Trophoblast cell (in vitro differentiated cells and primary cell): ENCODE measurements at regions not wholly inside any gene's neighbourhood (a gene's known extent, or its start where the extent isn't known, plus 50 kb on each side); places are given as distances from the start of the nearest gene placed in this dataset.

ENCODE experiments used
- DNase-seq, 2 donors: peaks; one replicate each; pipeline ENCODE4 v3.0.0-alpha.2; 2016
- H2AFZ ChIP-seq: 2 replicates; pipeline ENCODE4 v1.6.1; 2013; ENCODE audit warnings: low read length, moderate library complexity, mild to moderate bottlenecking; ENCODE audit not compliant: insufficient read depth, poor library complexity
- H2AK5ac ChIP-seq: 2 replicates; pipeline ENCODE4 v1.6.1; 2013; ENCODE audit warnings: mild to moderate bottlenecking, low read length
- H2BK120ac ChIP-seq: 2 replicates; pipeline ENCODE4 v1.6.1; 2013; ENCODE audit warnings: low read length, mild to moderate bottlenecking, moderate library complexity; ENCODE audit not compliant: insufficient read depth, poor library complexity
- H2BK12ac ChIP-seq: 2 replicates; pipeline ENCODE4 v1.6.1; 2013; ENCODE audit warnings: mild to moderate bottlenecking, low read length, moderate library complexity
- H2BK5ac ChIP-seq: 2 replicates; pipeline ENCODE4 v1.6.1; 2013; ENCODE audit warnings: low read length, low read depth, moderate library complexity, mild to moderate bottlenecking; ENCODE audit not compliant: poor library complexity
- H3K14ac ChIP-seq: 2 replicates; pipeline ENCODE4 v1.6.1; 2013; ENCODE audit warnings: mild to moderate bottlenecking, low read length
- H3K18ac ChIP-seq: 2 replicates; pipeline ENCODE4 v1.6.1; 2013; ENCODE audit warnings: mild to moderate bottlenecking, low read length
- H3K23ac ChIP-seq: 2 replicates; pipeline ENCODE4 v1.6.1; 2013; ENCODE audit warnings: low read length
- H3K27ac ChIP-seq: 2 replicates; pipeline ENCODE4 v1.5.1; 2013; ENCODE audit warnings: low read depth, mild to moderate bottlenecking, inconsistent platforms, low read length, moderate library complexity
- H3K27me3 ChIP-seq: 2 replicates; pipeline ENCODE4 v1.6.1; 2013; ENCODE audit warnings: inconsistent platforms, mild to moderate bottlenecking, low read length, moderate library complexity; ENCODE audit not compliant: insufficient read depth
- H3K36me3 ChIP-seq, 2 experiments: 1 replicate in 1 of 2; 2 replicates in 1 of 2; pipeline ENCODE4 v1.6.1; 2013; ENCODE audit warnings: low read length in 2 of 2, mild to moderate bottlenecking in 2 of 2, moderate library complexity in 1 of 2; ENCODE audit not compliant: insufficient read depth in 2 of 2, control insufficient read depth in 1 of 2
- H3K4ac ChIP-seq: 2 replicates; pipeline ENCODE4 v1.6.1; 2013; ENCODE audit warnings: low read depth, mild to moderate bottlenecking, low read length, moderate library complexity
- H3K4me1 ChIP-seq, 2 experiments: 1 replicate in 1 of 2; 2 replicates in 1 of 2; pipeline ENCODE4 v1.6.1; 2013; ENCODE audit warnings: low read length in 2 of 2, mild to moderate bottlenecking in 2 of 2, moderate library complexity in 1 of 2; ENCODE audit not compliant: insufficient read depth in 2 of 2, control insufficient read depth in 1 of 2
- H3K4me2 ChIP-seq: 2 replicates; pipeline ENCODE4 v1.6.1; 2013; ENCODE audit warnings: inconsistent platforms, mild to moderate bottlenecking, low read length, moderate library complexity
- H3K4me3 ChIP-seq: 2 replicates; pipeline ENCODE4 v1.5.1; 2013; ENCODE audit warnings: mild to moderate bottlenecking, low read depth, low read length, inconsistent platforms
- H3K79me1 ChIP-seq: one replicate; pipeline ENCODE4 v1.6.1; 2013; ENCODE audit warnings: low read length
- H3K79me2 ChIP-seq: 2 replicates; pipeline ENCODE4 v1.6.1; 2013; ENCODE audit warnings: low read length, mild to moderate bottlenecking; ENCODE audit not compliant: control insufficient read depth, insufficient read depth, poor library complexity
- H3K9ac ChIP-seq: 2 replicates; pipeline ENCODE4 v1.6.1; 2013; ENCODE audit warnings: mild to moderate bottlenecking, low read length
- H3K9me3 ChIP-seq: 2 replicates; pipeline ENCODE4 v1.6.1; 2013; ENCODE audit warnings: low read depth, mild to moderate bottlenecking, control low read depth, inconsistent platforms, low read length; ENCODE audit not compliant: insufficient read depth
- H4K12ac ChIP-seq: 2 replicates; pipeline ENCODE4 v1.6.1; 2013; ENCODE audit warnings: low read depth, mild to moderate bottlenecking, low read length, moderate library complexity
- H4K8ac ChIP-seq: 2 replicates; pipeline ENCODE4 v1.6.1; 2013; ENCODE audit warnings: low read depth, mild to moderate bottlenecking, low read length, moderate library complexity
- H4K91ac ChIP-seq: one replicate; pipeline ENCODE4 v1.6.1; 2013; ENCODE audit warnings: low read depth, mild to moderate bottlenecking, low read length, moderate library complexity
- WGBS: extraction: QIAGEN DNeasy Blood & Tissue Kit; methylation state at CpG from one replicate; pipeline ENCODE4 v1.1.7; 2013; ENCODE audit warnings: missing lambda C conversion rate; ENCODE audit not compliant: insufficient read length, insufficient coverage; ENCODE audit errors: extremely low coverage; 5-methylcytosine and 5-hydroxymethylcytosine counted together

DNA sequence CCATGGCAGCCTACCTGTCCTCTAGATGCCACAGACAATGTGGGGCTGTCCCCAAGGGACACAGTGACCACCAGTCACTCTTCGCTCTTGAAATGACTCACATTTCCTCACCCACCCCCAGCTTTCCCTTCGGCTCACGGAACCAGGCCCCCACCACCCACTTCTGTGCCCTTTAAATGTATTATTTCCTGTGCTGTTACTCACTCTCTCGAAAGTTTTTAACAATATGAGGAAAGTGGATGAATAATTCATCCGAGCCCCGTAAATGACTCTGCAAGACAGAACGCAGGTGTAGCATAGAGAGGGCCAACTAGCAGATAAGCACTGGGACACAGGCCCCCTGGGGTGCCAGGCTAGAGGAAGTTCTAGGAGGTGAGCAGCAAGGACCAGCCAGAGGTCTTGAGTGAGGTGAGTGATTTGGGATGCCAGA lies 179.5 kb upstream of the TBL1X start:
- Histone ChIP-seq H4K91ac (no peak overlapping the region), H2BK120ac (no peak overlapping the region), H3K4me2 (no peak overlapping the region), H2AK5ac (no peak overlapping the region), H3K18ac (no peak overlapping the region), H3K27me3 (no peaks in the 10 kb centered on the region), H3K79me2 (no peaks in the 10 kb centered on the region), H2BK12ac (no peak overlapping the region), H3K27ac (no peak overlapping the region), H3K4me3 (no peak overlapping the region), H3K14ac (no peak overlapping the region), H3K23ac (no peak overlapping the region), H3K9me3 (no peaks in the 10 kb centered on the region), H2BK5ac (no peak overlapping the region), H3K4me1 (no peaks in the 10 kb centered on the region), H3K9ac (no peak overlapping the region), H3K4ac (no peak overlapping the region), H4K8ac (no peak overlapping the region), H3K79me1 (no peaks in the 10 kb centered on the region), H4K12ac (no peak overlapping the region), H3K36me3 (no peaks in the 10 kb centered on the region), H2AFZ (no peak overlapping the region)
- DNase-seq = no peak
- WGBS = no CpG with 5 or more reads among the region's 7 CpGs

GRCh38 chrX:9286234-9286633 lies 178.6 kb upstream of the TBL1X start:
- H3K23ac ChIP-seq = no peak overlapping the region
- no peak overlapping the region for H3K4me3 ChIP-seq
- no peak overlapping the region for H2BK120ac ChIP-seq
- no peak overlapping the region for H3K4ac ChIP-seq
- H3K9ac ChIP-seq = no peak overlapping the region
- no peak overlapping the region for H4K8ac ChIP-seq
- no peaks in the 10 kb centered on the region for H3K9me3 ChIP-seq
- WGBS = no CpG with 5 or more reads among the region's 3 CpGs
- no peaks in the 10 kb centered on the region for H3K27me3 ChIP-seq
- no peaks in the 10 kb centered on the region for H3K36me3 ChIP-seq
- H3K4me2 ChIP-seq = no peak overlapping the region
- H2BK5ac ChIP-seq = no peak overlapping the region
- no peaks in the 10 kb centered on the region for H3K79me2 ChIP-seq
- no peaks in the 10 kb centered on the region for H3K79me1 ChIP-seq
- no peak overlapping the region for H4K91ac ChIP-seq
- no peak overlapping the region for H3K14ac ChIP-seq
- no peak overlapping the region for H2BK12ac ChIP-seq
- H2AK5ac ChIP-seq = no peak overlapping the region
- no peak overlapping the region for H3K18ac ChIP-seq
- H2AFZ ChIP-seq = no peak overlapping the region
- no peak overlapping the region for H3K27ac ChIP-seq
- no peak overlapping the region for H4K12ac ChIP-seq
- H3K4me1 ChIP-seq = no peaks in the 10 kb centered on the region
- DNase-seq = no peak

- Histone ChIP-seq H2BK12ac (no peak overlapping the region), H3K27me3 (no peaks in the 10 kb centered on the region), H3K36me3 (no peaks in the 10 kb centered on the region), H4K8ac (no peak overlapping the region), H4K12ac (no peak overlapping the region), H2BK120ac (no peak overlapping the region), H3K4me1 (no peaks in the 10 kb centered on the region), H3K18ac (no peak overlapping the region), H3K4me3 (no peak overlapping the region), H3K14ac (no peak overlapping the region), H3K23ac (no peak overlapping the region), H3K9me3 (no peaks in the 10 kb centered on the region), H3K4ac (no peak overlapping the region), H3K79me2 (no peaks in the 10 kb centered on the region), H3K4me2 (peak overlapping the region; percentile 27), H2BK5ac (no peak overlapping the region), H3K27ac (no peak overlapping the region), H3K79me1 (no peaks in the 10 kb centered on the region), H4K91ac (no peak overlapping the region), H2AFZ (no peak overlapping the region), H2AK5ac (no peak overlapping the region), H3K9ac (no peak overlapping the region)
- WGBS = no CpG with 5 or more reads among the region's 22 CpGs
- no peak for DNase-seq
These were observed 173.2 kb upstream of the TBL1X start for GRCh38 chrX:9291629-9292028.

DNA sequence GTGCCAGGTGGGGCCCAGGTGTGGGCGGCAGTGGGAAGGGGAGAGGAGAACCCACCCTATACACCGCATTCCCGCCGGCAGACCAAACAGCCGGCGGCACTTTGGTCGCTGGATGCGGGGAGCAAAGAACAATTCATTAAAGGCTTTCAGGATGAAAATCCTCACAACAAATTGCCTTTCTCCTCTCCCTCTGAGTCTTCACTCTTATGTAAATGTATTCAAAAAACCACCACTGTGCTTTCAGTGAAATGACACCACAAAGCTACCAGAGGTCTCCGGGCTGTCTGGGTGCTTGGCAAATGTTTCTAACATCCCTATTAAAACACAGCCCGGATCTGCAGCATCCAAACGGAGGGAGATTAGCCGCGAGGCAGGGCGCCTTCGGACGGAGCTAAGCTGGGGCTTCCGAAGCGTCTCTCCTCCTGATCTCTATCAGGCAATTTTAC lies 171.8 kb upstream of the TBL1X start:
- Histone ChIP-seq H3K27me3 (no peaks in the 10 kb centered on the region), H3K9me3 (no peaks in the 10 kb centered on the region)
- WGBS = no CpG with 5 or more reads among the region's 18 CpGs

More for the DNA sequence above, 171.8 kb upstream of the TBL1X start:
- Histone ChIP-seq H3K23ac (no peak overlapping the region), H2AFZ (no peak overlapping the region), H3K18ac (no peak overlapping the region), H4K8ac (no peak overlapping the region), H3K9ac (no peak overlapping the region), H3K14ac (no peak overlapping the region), H3K4me2 (no peak overlapping the region), H3K36me3 (no peaks in the 10 kb centered on the region), H3K79me2 (no peaks in the 10 kb centered on the region), H3K4ac (no peak overlapping the region), H3K4me1 (no peaks in the 10 kb centered on the region), H3K27ac (no peak overlapping the region), H2AK5ac (no peak overlapping the region), H4K12ac (no peak overlapping the region), H3K4me3 (no peak overlapping the region), H3K79me1 (no peaks in the 10 kb centered on the region), H2BK12ac (no peak overlapping the region), H4K91ac (no peak overlapping the region), H2BK5ac (no peak overlapping the region), H2BK120ac (no peak overlapping the region)
- DNase-seq = no peak
